Stimulated activated CD4-positive, alpha-beta T cell treated with anti-CD3 and anti-CD28 coated beads, Interleukin-15, amount 100 ng/mL, for 1 hour (primary cell): ENCODE measurements at regions not wholly inside any gene's neighbourhood (a gene's known extent, or its start where the extent isn't known, plus 50 kb on each side); places are given as distances from the start of the nearest gene placed in this dataset.

Experiments used
- DNase-seq, 2 donors: peaks; one replicate each; pipeline ENCODE4 v3.0.0-alpha.2; 2020; ENCODE audit warnings: low read depth in 1 of 2, low spot score in 1 of 2

- no peak for DNase-seq
Measured at GRCh38 chr6:28696167-28696566, 170.5 kb downstream of the GPX5 start.

GRCh38 chr6:28696682-28697081 is 171.0 kb downstream of the GPX5 start:
- no peak for DNase-seq

- no peak for DNase-seq
Measured at GRCh38 chr6:28707387-28708282, 182.0 kb downstream of the GPX5 start.

GRCh38 chr6:28709478-28710349 is 184.0 kb downstream of the GPX5 start:
- no peak for DNase-seq

- DNase-seq, result no peak
Measured at GRCh38 chr6:28710466-28711191, 184.9 kb downstream of the GPX5 start.

GRCh38 chr6:28711325-28711724 is 185.6 kb downstream of the GPX5 start:
- DNase-seq, result no peak

- no peak for DNase-seq
Measured at GRCh38 chr6:28711788-28712341, 186.2 kb downstream of the GPX5 start.

GRCh38 chr6:28712982-28713381 is 187.3 kb downstream of the GPX5 start:
- DNase-seq, result no peak

- DNase-seq, result no peak
Measured at GRCh38 chr6:28719275-28719940, 193.7 kb downstream of the GPX5 start.

- no peak for DNase-seq
Measured at GRCh38 chr6:28720357-28721231, 194.9 kb downstream of the GPX5 start.

- DNase-seq, result no peak
Measured at GRCh38 chr6:28721372-28721771, 195.7 kb downstream of the GPX5 start.

- no peak for DNase-seq
Measured at GRCh38 chr6:28724395-28724794, 198.7 kb downstream of the GPX5 start.

- DNase-seq, result no peak
Measured at GRCh38 chr6:28725274-28725809, 198.4 kb downstream of the TRIM27 start.

GRCh38 chr6:28725890-28726348 is 197.9 kb downstream of the TRIM27 start:
- no peak for DNase-seq

GRCh38 chr6:28726569-28727309 is 197.0 kb downstream of the TRIM27 start:
- DNase-seq, result no peak

- no peak for DNase-seq
Measured at GRCh38 chr6:28727559-28728211, 196.1 kb downstream of the TRIM27 start.

- DNase-seq, result no peak
Measured at GRCh38 chr6:28729501-28730402, 194.0 kb downstream of the TRIM27 start.
